ENCODE measurements at regions not wholly inside any gene's neighbourhood (a gene's known extent, or its start where the extent isn't known, plus 50 kb on each side); places are given as distances from the start of the nearest gene placed in this dataset.

- peak; percentile 66 for DNase-seq (ENCODE audit: low spot score)
Observed at GRCh38 chr9:99365233-99365980, 143.3 kb downstream of the SEC61B start.

GRCh38 chr9:99366183-99366582 lies 144.1 kb downstream of the SEC61B start:
- no peak for DNase-seq (ENCODE audit: low spot score)

GRCh38 chr9:99366621-99367020 lies 144.5 kb downstream of the SEC61B start:
- no peak for DNase-seq (ENCODE audit: low spot score)

GRCh38 chr9:99368341-99369326 lies 146.6 kb downstream of the SEC61B start:
- peak; percentile 61 for DNase-seq (ENCODE audit: low spot score)

GRCh38 chr9:99369327-99369722 lies 147.2 kb downstream of the SEC61B start:
- DNase-seq (ENCODE audit: low spot score), result no peak

GRCh38 chr9:99370376-99370775 lies 148.3 kb downstream of the SEC61B start:
- no peak for DNase-seq (ENCODE audit: low spot score)

GRCh38 chr9:99371376-99371775 lies 149.3 kb downstream of the SEC61B start:
- no peak for DNase-seq (ENCODE audit: low spot score)

- no peak for DNase-seq (ENCODE audit: low spot score)
Observed at GRCh38 chr9:99373912-99374311, 151.8 kb downstream of the SEC61B start.

- DNase-seq (ENCODE audit: low spot score), result no peak
Observed at GRCh38 chr9:99374793-99375192, 152.7 kb downstream of the SEC61B start.

GRCh38 chr9:99375481-99375880 lies 153.4 kb downstream of the SEC61B start:
- DNase-seq (ENCODE audit: low spot score), result no peak

- DNase-seq (ENCODE audit: low spot score), result no peak
Observed at GRCh38 chr9:99377790-99378775, 156.0 kb downstream of the SEC61B start.

GRCh38 chr9:99383536-99383935 lies 161.5 kb downstream of the SEC61B start:
- no peak for DNase-seq (ENCODE audit: low spot score)

- no peak for DNase-seq (ENCODE audit: low spot score)
Observed at GRCh38 chr9:99385215-99385614, 163.1 kb downstream of the SEC61B start.

- DNase-seq (ENCODE audit: low spot score), result no peak
Observed at GRCh38 chr9:99385814-99386279, 163.8 kb downstream of the SEC61B start.

GRCh38 chr9:99387431-99387830 lies 165.3 kb downstream of the SEC61B start:
- DNase-seq (ENCODE audit: low spot score), result no peak

GRCh38 chr9:99389087-99390033 lies 167.3 kb downstream of the SEC61B start:
- no peak for DNase-seq (ENCODE audit: low spot score)

- no peak for DNase-seq (ENCODE audit: low spot score)
Observed at GRCh38 chr9:99391937-99392594, 170.0 kb downstream of the SEC61B start.

- DNase-seq (ENCODE audit: low spot score), result no peak
Observed at GRCh38 chr9:99392986-99393385, 170.9 kb downstream of the SEC61B start.

- DNase-seq (ENCODE audit: low spot score), result no peak
Observed at GRCh38 chr9:99393993-99394392, 171.9 kb downstream of the SEC61B start.

GRCh38 chr9:99398241-99398640 lies 176.2 kb downstream of the SEC61B start:
- no peak for DNase-seq (ENCODE audit: low spot score)

Data from hepatic stellate cell (primary cell).